ENCODE measurements at regions not wholly inside any gene's neighbourhood (a gene's known extent, or its start where the extent isn't known, plus 50 kb on each side); places are given as distances from the start of the nearest gene placed in this dataset.

DNA sequence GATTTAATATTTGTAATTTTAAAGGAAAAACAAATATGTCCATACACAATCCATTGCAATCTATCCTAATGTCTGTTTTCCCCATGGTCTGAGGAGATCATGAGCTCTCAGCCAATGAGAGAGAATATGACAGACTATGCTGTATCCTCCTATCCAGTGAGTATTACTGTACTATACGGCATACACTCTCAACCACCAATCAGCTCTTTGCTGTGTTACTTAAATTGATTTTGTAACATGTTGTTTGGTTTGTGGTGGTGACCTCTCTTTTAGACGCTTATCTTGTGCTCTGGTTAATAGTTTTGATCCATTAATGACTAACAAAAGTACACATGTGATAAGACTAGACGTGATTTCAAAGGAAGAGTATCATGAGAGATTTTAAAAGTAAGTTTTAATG lies 231.5 kb upstream of the FOXN3 start:
- Histone ChIP-seq H3K4me2 (ENCODE audit: low read length) (no peak overlapping the region), H3K9ac (ENCODE audit: low read length) (no peak overlapping the region), H3K36me3 (replicated peaks; ENCODE audit: low read depth, low read length) (no peaks in the 10 kb centered on the region), H3K79me2 (ENCODE audit: low read length) (no peaks in the 10 kb centered on the region), H3K9me3 (ENCODE audit: insufficient read depth, low read length) (no peaks in the 10 kb centered on the region), H4K20me1 (ENCODE audit: insufficient read depth, low read length) (no peaks in the 10 kb centered on the region), H2AFZ (ENCODE audit: low read depth, low read length) (no peak overlapping the region), H3K27ac (ENCODE audit: low read length) (no peak overlapping the region), H3K4me1 (ENCODE audit: low read length) (peaks cover 42% of the 10 kb centered on the region), H3K4me3 (ENCODE audit: low read length) (no peak overlapping the region), H3K27me3 (ENCODE audit: low read depth, low read length) (0 out of 2 replicates have a peak, but pooled peaks cover 3% of the 10 kb centered on the region)
- no peak for TF ChIP-seq EZH2phosphoT487 (IDR thresholded peaks at IDR 0.05; ENCODE audit: low read depth)
- TF ChIP-seq, protein P1, sequence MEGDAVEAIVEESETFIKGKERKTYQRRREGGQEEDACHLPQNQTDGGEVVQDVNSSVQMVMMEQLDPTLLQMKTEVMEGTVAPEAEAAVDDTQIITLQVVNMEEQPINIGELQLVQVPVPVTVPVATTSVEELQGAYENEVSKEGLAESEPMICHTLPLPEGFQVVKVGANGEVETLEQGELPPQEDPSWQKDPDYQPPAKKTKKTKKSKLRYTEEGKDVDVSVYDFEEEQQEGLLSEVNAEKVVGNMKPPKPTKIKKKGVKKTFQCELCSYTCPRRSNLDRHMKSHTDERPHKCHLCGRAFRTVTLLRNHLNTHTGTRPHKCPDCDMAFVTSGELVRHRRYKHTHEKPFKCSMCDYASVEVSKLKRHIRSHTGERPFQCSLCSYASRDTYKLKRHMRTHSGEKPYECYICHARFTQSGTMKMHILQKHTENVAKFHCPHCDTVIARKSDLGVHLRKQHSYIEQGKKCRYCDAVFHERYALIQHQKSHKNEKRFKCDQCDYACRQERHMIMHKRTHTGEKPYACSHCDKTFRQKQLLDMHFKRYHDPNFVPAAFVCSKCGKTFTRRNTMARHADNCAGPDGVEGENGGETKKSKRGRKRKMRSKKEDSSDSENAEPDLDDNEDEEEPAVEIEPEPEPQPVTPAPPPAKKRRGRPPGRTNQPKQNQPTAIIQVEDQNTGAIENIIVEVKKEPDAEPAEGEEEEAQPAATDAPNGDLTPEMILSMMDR (IDR thresholded peaks at IDR 0.05; ENCODE audit: low read depth, low read length) = no peak

DNA sequence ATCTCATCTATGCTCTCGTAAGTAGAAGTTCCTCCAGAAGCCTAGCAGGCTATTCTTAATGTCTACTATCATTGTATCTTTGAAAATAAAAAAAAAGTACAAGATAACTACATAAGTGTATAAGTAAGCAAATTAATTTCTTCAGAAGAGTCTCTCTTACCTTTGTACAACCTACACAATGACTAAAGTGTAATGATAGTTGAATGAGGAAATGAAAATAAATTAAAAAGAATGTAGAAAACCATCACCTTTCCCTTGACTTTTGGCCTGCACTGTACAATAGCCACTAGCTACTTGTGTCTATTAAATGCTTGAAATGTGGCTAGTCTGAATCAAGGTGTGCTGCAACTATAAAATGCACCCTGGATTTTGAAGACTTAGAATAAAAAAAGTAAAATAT lies 229.9 kb upstream of the FOXN3 start:
- TF ChIP-seq EZH2phosphoT487 (IDR thresholded peaks at IDR 0.05; ENCODE audit: low read depth) = no peak
- TF ChIP-seq, protein P1 (IDR thresholded peaks at IDR 0.05; ENCODE audit: low read depth, low read length) = no peak
- Histone ChIP-seq H2AFZ (ENCODE audit: low read depth, low read length) (no peak overlapping the region), H3K4me1 (ENCODE audit: low read length) (peaks cover 41% of the 10 kb centered on the region), H3K36me3 (replicated peaks; ENCODE audit: low read depth, low read length) (no peaks in the 10 kb centered on the region), H3K27me3 (ENCODE audit: low read depth, low read length) (0 out of 2 replicates have a peak, but pooled peaks cover 3% of the 10 kb centered on the region), H3K27ac (ENCODE audit: low read length) (no peak overlapping the region), H3K9me3 (ENCODE audit: insufficient read depth, low read length) (no peaks in the 10 kb centered on the region), H3K9ac (ENCODE audit: low read length) (no peak overlapping the region), H3K4me3 (ENCODE audit: low read length) (no peak overlapping the region), H3K79me2 (ENCODE audit: low read length) (no peaks in the 10 kb centered on the region), H3K4me2 (ENCODE audit: low read length) (no peak overlapping the region), H4K20me1 (ENCODE audit: insufficient read depth, low read length) (no peaks in the 10 kb centered on the region)

DNA sequence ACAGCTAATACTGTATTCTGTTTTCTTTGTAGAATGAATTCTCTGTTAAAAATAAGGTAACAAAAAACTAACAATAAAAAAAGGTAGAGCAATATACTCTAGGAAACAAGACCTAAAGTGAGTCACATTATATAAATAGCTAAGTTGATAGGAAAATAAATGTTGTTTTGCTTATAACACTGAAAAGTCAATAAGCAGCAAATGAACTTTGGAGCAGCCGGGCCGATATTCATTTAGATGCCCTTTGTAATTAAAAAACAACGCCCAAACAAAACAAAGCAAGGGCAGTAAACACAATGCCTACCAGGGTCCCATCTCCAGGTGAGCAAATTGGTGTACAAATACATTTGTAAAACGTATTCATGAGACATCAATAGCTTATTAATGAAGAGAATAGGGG lies 227.6 kb upstream of the FOXN3 start:
- H3K4me1 ChIP-seq (ENCODE audit: low read length) = peaks cover 42% of the 10 kb centered on the region
- H3K4me3 ChIP-seq (ENCODE audit: low read length) = no peak overlapping the region
- no peak overlapping the region for H3K4me2 ChIP-seq (ENCODE audit: low read length)
- no peaks in the 10 kb centered on the region for H3K79me2 ChIP-seq (ENCODE audit: low read length)
- H3K9ac ChIP-seq (ENCODE audit: low read length) = no peak overlapping the region
- no peak overlapping the region for H3K27ac ChIP-seq (ENCODE audit: low read length)
- no peak for TF ChIP-seq EZH2phosphoT487 (IDR thresholded peaks at IDR 0.05; ENCODE audit: low read depth)
- TF ChIP-seq, protein P1 (IDR thresholded peaks at IDR 0.05; ENCODE audit: low read depth, low read length) = no peak
- 0 out of 2 replicates have a peak, but pooled peaks cover 3% of the 10 kb centered on the region for H3K27me3 ChIP-seq (ENCODE audit: low read depth, low read length)
- H4K20me1 ChIP-seq (ENCODE audit: insufficient read depth, low read length) = no peaks in the 10 kb centered on the region
- H3K9me3 ChIP-seq (ENCODE audit: insufficient read depth, low read length) = no peaks in the 10 kb centered on the region
- H2AFZ ChIP-seq (ENCODE audit: low read depth, low read length) = no peak overlapping the region
- H3K36me3 ChIP-seq (replicated peaks; ENCODE audit: low read depth, low read length) = no peaks in the 10 kb centered on the region

DNA sequence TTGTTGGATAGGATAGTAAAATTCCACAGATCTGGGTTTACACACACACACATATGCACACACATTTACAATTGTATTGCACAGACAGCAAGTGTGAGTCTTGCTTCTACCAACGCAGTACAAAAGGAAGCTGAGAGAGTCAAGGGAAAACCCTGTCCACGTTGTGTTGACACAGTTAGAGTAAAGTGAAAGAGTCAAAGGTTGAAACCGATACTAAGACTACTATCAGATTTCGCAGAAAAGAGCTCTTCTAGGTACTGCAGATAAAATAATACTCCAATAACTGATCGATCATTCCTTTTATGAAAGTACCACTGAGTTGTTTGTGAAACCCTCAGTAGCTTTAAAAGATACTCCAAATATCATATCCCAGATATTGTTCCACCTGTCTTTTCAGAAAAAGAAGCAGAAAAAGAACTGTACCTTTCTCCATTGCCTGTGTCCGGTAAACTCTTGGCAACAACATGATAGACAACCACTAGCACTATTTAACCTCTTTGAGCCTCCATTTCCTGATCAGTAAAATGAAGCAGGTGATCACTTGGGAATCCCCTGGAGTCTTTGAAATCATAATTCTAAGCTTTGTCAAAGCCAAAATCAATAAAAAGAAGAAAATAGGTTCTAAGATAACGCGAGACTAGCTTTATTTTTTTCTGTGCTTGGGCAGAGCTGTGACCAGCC lies 224.6 kb upstream of the FOXN3 start:
- H3K4me1 ChIP-seq (ENCODE audit: low read length) = peaks cover 35% of the 10 kb centered on the region
- peak overlapping the region; percentile 79 for H3K27ac ChIP-seq (ENCODE audit: low read length)
- H3K27me3 ChIP-seq (ENCODE audit: low read depth, low read length) = no peaks in the 10 kb centered on the region
- TF ChIP-seq, protein P1 (IDR thresholded peaks at IDR 0.05; ENCODE audit: low read depth, low read length) = no peak
- TF ChIP-seq EZH2phosphoT487 (IDR thresholded peaks at IDR 0.05; ENCODE audit: low read depth) = no peak
- peak overlapping the region; percentile 28 for H2AFZ ChIP-seq (ENCODE audit: low read depth, low read length)
- peaks cover 5% of the 10 kb centered on the region; the same call in 1 of the 2 replicates for H3K9me3 ChIP-seq (ENCODE audit: insufficient read depth, low read length)
- no peaks in the 10 kb centered on the region for H3K79me2 ChIP-seq (ENCODE audit: low read length)
- H3K9ac ChIP-seq (ENCODE audit: low read length) = peak overlapping the region; percentile 56
- peak overlapping the region; percentile 79 for H3K4me2 ChIP-seq (ENCODE audit: low read length)
- peaks cover 5% of the 10 kb centered on the region for H3K36me3 ChIP-seq (replicated peaks; ENCODE audit: low read depth, low read length)
- no peaks in the 10 kb centered on the region for H4K20me1 ChIP-seq (ENCODE audit: insufficient read depth, low read length)
- peak overlapping the region; percentile 70 for H3K4me3 ChIP-seq (ENCODE audit: low read length)

Data from OCI-LY3 (cell line).